ENCODE measurements at regions not wholly inside any gene's neighbourhood (a gene's known extent, or its start where the extent isn't known, plus 50 kb on each side); places are given as distances from the start of the nearest gene placed in this dataset.

GRCh38 chr7:153401795-153402720, 642.5 kb downstream of the ACTR3B start:
- DNase-seq (no peak), ATAC-seq (no peak)
- Histone ChIP-seq H3K9me3 (peaks cover 0 to 5% (median 0%) of the 10 kb centered on the region in 11 donors), H3K4me1 (no peaks in the 10 kb centered on the region), H3K27me3 (no peaks in the 10 kb centered on the region), H3K36me3 (no peaks in the 10 kb centered on the region), H3K4me3 (no peak overlapping the region), H3K27ac (no peak overlapping the region)
- no peak for TF ChIP-seq CTCF (IDR thresholded peaks at IDR 0.05)
- 89 to 90% methylated on average over 9 of the region's 9 CpGs for WGBS, 2 donors
- intact Hi-C loops (cut with DNase I): no loop called here

- no peak overlapping the region for H3K4me3 ChIP-seq
- no peaks in the 10 kb centered on the region for H3K36me3 ChIP-seq
- intact Hi-C loops (cut with DNase I): no loop called here
- ATAC-seq (no peak), DNase-seq (no peak)
- no peak overlapping the region for H3K27ac ChIP-seq
- no peak for TF ChIP-seq CTCF (IDR thresholded peaks at IDR 0.05)
- H3K4me1 ChIP-seq: no peaks in the 10 kb centered on the region
- WGBS, 2 donors: 89 to 90% methylated on average over 7 of the region's 7 CpGs
- peaks cover 0 to 5% (median 0%) of the 10 kb centered on the region in 11 donors for H3K9me3 ChIP-seq
- H3K27me3 ChIP-seq: no peaks in the 10 kb centered on the region
Measured at GRCh38 chr7:153402721-153403541, 643.4 kb downstream of the ACTR3B start.

- no peak for TF ChIP-seq CTCF (IDR thresholded peaks at IDR 0.05)
- Histone ChIP-seq H3K36me3 (no peaks in the 10 kb centered on the region), H3K27ac (no peak overlapping the region), H3K4me1 (no peaks in the 10 kb centered on the region), H3K9me3 (peaks cover 0 to 6% (median 0%) of the 10 kb centered on the region in 11 donors), H3K27me3 (no peaks in the 10 kb centered on the region), H3K4me3 (no peak overlapping the region)
- DNase-seq (no peak), ATAC-seq (no peak)
- intact Hi-C loops (cut with DNase I): no loop called here
- whole genome bisulfite sequencing, 2 donors: 73 to 76% methylated on average over 2 of the region's 2 CpGs
Measured at GRCh38 chr7:153404124-153404523, 644.6 kb downstream of the ACTR3B start.

- H3K27ac ChIP-seq: no peak overlapping the region
- whole genome bisulfite sequencing, 2 donors: 91% methylated on average over 9 of the region's 9 CpGs
- H3K4me1 ChIP-seq: no peaks in the 10 kb centered on the region
- DNase-seq: no peak
- H3K9me3 ChIP-seq: peaks cover 0 to 6% (median 0%) of the 10 kb centered on the region in 11 donors
- H3K36me3 ChIP-seq: no peaks in the 10 kb centered on the region
- H3K27me3 ChIP-seq: no peaks in the 10 kb centered on the region
- H3K4me3 ChIP-seq: no peak overlapping the region
- TF ChIP-seq CTCF (IDR thresholded peaks at IDR 0.05): no peak
- intact Hi-C loops (cut with DNase I): no loop called here
- no peak for ATAC-seq
Measured at GRCh38 chr7:153404781-153405279, 645.3 kb downstream of the ACTR3B start.

Data from heart right ventricle (tissue), 16 donors.